Adrenal gland (tissue), 9 donors: ENCODE measurements at regions not wholly inside any gene's neighbourhood (a gene's known extent, or its start where the extent isn't known, plus 50 kb on each side); places are given as distances from the start of the nearest gene placed in this dataset.

Experiments
- DNase-seq, 7 donors: peaks; one replicate each; pipeline ENCODE4 v3.0.0-alpha.2; 2019 to 2020
- H3K27ac ChIP-seq, 5 donors: fragments of 200-600 bp; sonication (generic) in 4 of 5; 1 replicate in 3 of 5; 2 replicates in 2 of 5; pipeline versions ENCODE4 v1.5.1 to v1.8.0; 2016 to 2020; ENCODE audit warnings: mild to moderate bottlenecking in 1 of 5
- H3K27me3 ChIP-seq: fragments of 200-600 bp; 2 replicates; pipeline ENCODE4 v1.8.0; 2021
- H3K36me3 ChIP-seq, 2 donors: fragments of 200-600 bp; replicated peaks in 1 of 2; 1 replicate in 1 of 2; 2 replicates in 1 of 2; pipeline versions ENCODE4 v1.5.1 to v1.8.0; 2018 to 2022
- H3K4me1 ChIP-seq, 2 donors: fragments of 200-600 bp; replicated peaks in 1 of 2; 1 replicate in 1 of 2; 2 replicates in 1 of 2; pipeline versions ENCODE4 v1.5.1 to v1.8.0; 2018 to 2021
- H3K4me3 ChIP-seq, 4 donors: fragments of 200-600 bp; sonication (generic) in 3 of 4; one replicate each; pipeline ENCODE4 v1.5.1; 2016 to 2018
- H3K9me3 ChIP-seq, 3 donors: fragments of 200-600 bp; sonication (generic) in 1 of 3; replicated peaks in 1 of 3; 1 replicate in 2 of 3; 2 replicates in 1 of 3; pipeline versions ENCODE4 v1.5.1 to v1.8.0; 2016 to 2021
- POLR2A ChIP-seq, 2 donors: fragments of 450-650 bp; IDR thresholded peaks; one replicate each; pipeline ENCODE4 v1.6.1; 2017; ENCODE audit warnings: antibody characterized with exemption in 2 of 2, mild to moderate bottlenecking in 2 of 2, moderate library complexity in 1 of 2
- WGBS, 4 donors: extraction: QIAGEN DNeasy Blood & Tissue Kit in 2 of 4; methylation state at CpG; one replicate each; pipeline versions ENCODE4 v1.1.5 to v1.1.7; 2013 to 2017; 5-methylcytosine and 5-hydroxymethylcytosine counted together
- intact Hi-C, 2 donors: fragments of 100-400 bp; cut with DNase I; formaldehyde crosslinking; loops; one replicate each; pipeline versions ENCODE4 v1.14.1 to v1.15.0; 2022 to 2023
- TF ChIP-seq, protein P1 (sequence below), 6 experiments: fragments of 450-650 bp in 4 of 6; fragments of 200-600 bp in 2 of 6; sonication (generic) in 1 of 6; IDR thresholded peaks; 1 replicate in 5 of 6; 2 replicates in 1 of 6; pipeline versions ENCODE4 v1.5.1 to v1.8.0; 2016 to 2021; ENCODE audit warnings: antibody characterized with exemption in 6 of 6, mild to moderate bottlenecking in 2 of 6, moderate library complexity in 1 of 6
- donor health status: healthy with polysubstance abuse.
- donor health status: Bipolar disorder and iron deficiency.
- donor health status: DM: yes; HTN: yes; CAD: no.
- donor health status: DM: no; HTN: no; CAD: no.
- donor health status: DM: no; HTN: no; CAD: no.

DNA sequence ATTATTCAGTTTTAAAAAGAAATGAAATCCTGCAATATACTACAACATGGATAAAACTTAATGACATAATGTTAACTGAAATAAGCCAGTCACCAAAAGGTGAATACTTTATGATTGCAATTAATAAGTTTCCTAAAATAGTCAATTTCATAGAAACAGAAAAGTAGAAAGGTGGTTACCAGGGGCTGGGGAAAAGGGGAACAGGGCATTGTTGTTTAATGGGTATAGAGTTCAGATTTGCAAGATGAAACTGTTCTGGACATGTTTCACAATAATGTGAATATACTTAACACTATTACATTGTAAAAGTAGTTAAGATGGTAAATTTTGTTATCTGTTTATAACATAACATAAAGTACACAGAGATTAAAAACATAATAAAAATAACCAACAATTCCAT, 550.9 kb downstream of the CCER1 start:
- Histone ChIP-seq H3K36me3 (no peaks in the 10 kb centered on the region), H3K4me1 (no peaks in the 10 kb centered on the region), H3K27me3 (no peaks in the 10 kb centered on the region), H3K9me3 (no peaks in the 10 kb centered on the region), H3K4me3 (no peak overlapping the region), H3K27ac (no peak overlapping the region)
- no peak for TF ChIP-seq POLR2A (IDR thresholded peaks at IDR 0.05)
- TF ChIP-seq, protein P1, sequence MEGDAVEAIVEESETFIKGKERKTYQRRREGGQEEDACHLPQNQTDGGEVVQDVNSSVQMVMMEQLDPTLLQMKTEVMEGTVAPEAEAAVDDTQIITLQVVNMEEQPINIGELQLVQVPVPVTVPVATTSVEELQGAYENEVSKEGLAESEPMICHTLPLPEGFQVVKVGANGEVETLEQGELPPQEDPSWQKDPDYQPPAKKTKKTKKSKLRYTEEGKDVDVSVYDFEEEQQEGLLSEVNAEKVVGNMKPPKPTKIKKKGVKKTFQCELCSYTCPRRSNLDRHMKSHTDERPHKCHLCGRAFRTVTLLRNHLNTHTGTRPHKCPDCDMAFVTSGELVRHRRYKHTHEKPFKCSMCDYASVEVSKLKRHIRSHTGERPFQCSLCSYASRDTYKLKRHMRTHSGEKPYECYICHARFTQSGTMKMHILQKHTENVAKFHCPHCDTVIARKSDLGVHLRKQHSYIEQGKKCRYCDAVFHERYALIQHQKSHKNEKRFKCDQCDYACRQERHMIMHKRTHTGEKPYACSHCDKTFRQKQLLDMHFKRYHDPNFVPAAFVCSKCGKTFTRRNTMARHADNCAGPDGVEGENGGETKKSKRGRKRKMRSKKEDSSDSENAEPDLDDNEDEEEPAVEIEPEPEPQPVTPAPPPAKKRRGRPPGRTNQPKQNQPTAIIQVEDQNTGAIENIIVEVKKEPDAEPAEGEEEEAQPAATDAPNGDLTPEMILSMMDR (IDR thresholded peaks at IDR 0.05), result no peak
- intact Hi-C loops, result no loop called here
- no peak for DNase-seq

DNA sequence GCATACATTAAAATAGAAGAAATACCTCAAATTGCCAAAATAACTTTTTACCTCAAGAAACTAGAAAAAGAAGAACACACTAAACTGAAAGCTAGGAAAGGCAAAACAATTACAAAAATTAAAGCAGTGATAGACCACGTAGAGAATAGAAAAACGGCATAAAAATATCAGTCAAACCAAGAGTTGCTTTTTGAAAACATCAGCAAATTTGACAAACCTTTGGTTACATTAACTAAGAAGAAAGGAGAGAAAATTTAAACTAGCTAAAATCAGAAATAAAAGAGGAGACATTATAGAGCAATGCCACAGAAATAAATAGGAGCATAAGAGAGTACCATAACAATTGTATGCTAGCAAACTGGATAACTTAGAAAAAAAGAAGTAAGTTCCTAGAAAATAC, 553.8 kb downstream of the CCER1 start:
- no peak overlapping the region for H3K4me3 ChIP-seq
- H3K36me3 ChIP-seq, result no peaks in the 10 kb centered on the region
- WGBS, 4 donors, result 78 to 90% (median 85%) methylated on average over 2 of the region's 2 CpGs
- no peaks in the 10 kb centered on the region for H3K27me3 ChIP-seq
- H3K9me3 ChIP-seq, result no peaks in the 10 kb centered on the region
- intact Hi-C loops, result no loop called here
- no peak overlapping the region for H3K27ac ChIP-seq
- TF ChIP-seq, protein P1 (IDR thresholded peaks at IDR 0.05), result no peak
- TF ChIP-seq POLR2A (IDR thresholded peaks at IDR 0.05), result no peak
- no peaks in the 10 kb centered on the region for H3K4me1 ChIP-seq
- DNase-seq, result no peak

DNA sequence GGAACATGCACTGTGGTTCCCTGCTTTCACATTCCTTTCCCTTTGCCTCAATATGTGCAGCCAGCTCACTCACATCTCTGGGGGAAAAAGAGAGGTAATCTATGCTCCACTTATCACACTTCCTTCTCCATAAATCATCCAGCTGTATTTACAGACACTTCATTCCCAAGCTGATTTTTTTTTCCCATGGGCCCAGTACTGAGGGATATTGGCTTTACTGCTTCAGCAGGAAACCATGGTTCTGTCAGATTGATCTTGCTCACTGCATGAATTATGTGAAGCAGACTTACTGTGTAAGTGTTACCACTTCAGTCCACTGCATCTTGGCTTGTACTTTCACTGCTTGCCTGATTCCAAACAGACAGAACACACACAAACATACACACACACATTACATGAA, 555.6 kb downstream of the CCER1 start:
- no peak for DNase-seq
- Histone ChIP-seq H3K27ac (no peak overlapping the region), H3K4me1 (no peaks in the 10 kb centered on the region), H3K36me3 (no peaks in the 10 kb centered on the region), H3K27me3 (no peaks in the 10 kb centered on the region), H3K9me3 (no peaks in the 10 kb centered on the region), H3K4me3 (no peak overlapping the region)
- TF ChIP-seq, protein P1 (IDR thresholded peaks at IDR 0.05), result no peak
- TF ChIP-seq POLR2A (IDR thresholded peaks at IDR 0.05), result no peak
- intact Hi-C loops, result no loop called here

DNA sequence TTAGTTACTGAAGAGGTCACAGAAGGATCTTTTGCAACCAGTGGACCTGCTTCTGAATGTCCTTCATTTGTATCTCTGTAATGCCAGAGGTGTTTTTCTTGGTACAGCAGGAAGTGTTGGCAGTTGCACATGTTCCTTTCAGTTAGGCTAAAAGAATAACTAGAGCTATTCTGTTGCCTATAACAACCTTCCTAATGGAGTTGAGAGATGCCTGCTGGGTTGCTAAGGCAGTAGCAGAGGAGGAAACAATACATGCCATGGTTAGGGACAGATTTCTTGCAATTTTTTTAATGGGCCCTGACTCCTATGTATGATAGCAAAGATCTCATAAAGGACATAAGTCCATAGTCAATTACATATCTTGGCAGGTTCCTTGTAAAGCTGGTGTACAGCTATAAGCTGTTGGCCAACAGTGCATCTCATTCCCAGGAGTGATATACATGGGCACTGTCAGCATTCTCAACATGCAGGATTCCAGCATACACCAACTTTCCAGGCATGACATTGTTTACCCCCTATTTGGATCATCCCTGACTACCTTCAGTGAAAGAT, 556.6 kb downstream of the CCER1 start:
- Histone ChIP-seq H3K27me3 (no peaks in the 10 kb centered on the region), H3K9me3 (no peaks in the 10 kb centered on the region), H3K27ac (no peak overlapping the region), H3K4me1 (no peaks in the 10 kb centered on the region), H3K36me3 (no peaks in the 10 kb centered on the region), H3K4me3 (no peak overlapping the region)
- no peak for DNase-seq
- intact Hi-C loops, result no loop called here
- no peak for TF ChIP-seq POLR2A (IDR thresholded peaks at IDR 0.05)
- TF ChIP-seq, protein P1 (IDR thresholded peaks at IDR 0.05), result no peak
